Progenitor cell of endocrine pancreas (in vitro differentiated cells): ENCODE measurements at regions not wholly inside any gene's neighbourhood (a gene's known extent, or its start where the extent isn't known, plus 50 kb on each side); places are given as distances from the start of the nearest gene placed in this dataset.
A peak's percentile ranks its signal among the peaks of the same experiment; 100 is the strongest.

ENCODE experiments used
- DNase-seq: peaks from one replicate; pipeline ENCODE4 v3.0.0; 2021; ENCODE audit warnings: low spot score; ENCODE audit not compliant: unreplicated experiment
- H3K27ac Mint-ChIP-seq: 2 replicates; pipeline ENCODE4 v1.8.0; 2021; ENCODE audit warnings: mild to moderate bottlenecking, moderate library complexity, mixed read lengths
- H3K27me3 Mint-ChIP-seq: 2 replicates; pipeline ENCODE4 v1.8.0; 2021; ENCODE audit warnings: mixed read lengths
- H3K36me3 Mint-ChIP-seq: 2 replicates; pipeline ENCODE4 v1.8.0; 2022; ENCODE audit warnings: mixed read lengths; ENCODE audit not compliant: insufficient read depth
- H3K4me1 Mint-ChIP-seq: 2 replicates; pipeline ENCODE4 v1.8.0; 2021; ENCODE audit warnings: low read depth, mixed read lengths
- H3K4me3 Mint-ChIP-seq: 2 replicates; pipeline ENCODE4 v1.8.0; 2021; ENCODE audit warnings: low read depth, mild to moderate bottlenecking, moderate library complexity, mixed read lengths
- H3K9me3 Mint-ChIP-seq: 2 replicates; pipeline ENCODE4 v1.8.0; 2021; ENCODE audit warnings: low read depth, mixed read lengths
- CTCF ChIP-seq: fragments of 200-600 bp; sonication (generic); IDR thresholded peaks from one replicate; pipeline ENCODE4 v1.5.0; 2021; ENCODE audit warnings: antibody characterized with exemption, mild to moderate bottlenecking; ENCODE audit not compliant: unreplicated experiment

- TF ChIP-seq CTCF = no peak
- no peak for DNase-seq
Observed at GRCh38 chr2:59184276-59185020, 943.3 kb upstream of the FANCL start.

GRCh38 chr2:59183070-59183469, 941.9 kb upstream of the FANCL start:
- H3K36me3 Mint-ChIP-seq = no peaks in the 10 kb centered on the region
- H3K27me3 Mint-ChIP-seq = no peaks in the 10 kb centered on the region
- H3K9me3 Mint-ChIP-seq = no peaks in the 10 kb centered on the region

More at GRCh38 chr2:59184276-59185020, 943.3 kb upstream of the FANCL start:
- Mint-ChIP-seq H3K27me3 (peaks cover 3% of the 10 kb centered on the region), H3K36me3 (no peaks in the 10 kb centered on the region), H3K4me3 (no peak overlapping the region), H3K4me1 (peaks cover 10% of the 10 kb centered on the region), H3K9me3 (no peaks in the 10 kb centered on the region), H3K27ac (peak overlapping the region; percentile 44)

GRCh38 chr2:59182249-59182648, 941.1 kb upstream of the FANCL start:
- no peaks in the 10 kb centered on the region for H3K27me3 Mint-ChIP-seq
- peak; percentile 65 for TF ChIP-seq CTCF
- no peak overlapping the region for H3K4me3 Mint-ChIP-seq
- no peak for DNase-seq
- no peaks in the 10 kb centered on the region for H3K9me3 Mint-ChIP-seq
- H3K36me3 Mint-ChIP-seq = no peaks in the 10 kb centered on the region
- peaks cover 10% of the 10 kb centered on the region for H3K4me1 Mint-ChIP-seq
- no peak overlapping the region for H3K27ac Mint-ChIP-seq

More at GRCh38 chr2:59183070-59183469, 941.9 kb upstream of the FANCL start:
- Mint-ChIP-seq H3K27ac (no peak overlapping the region), H3K4me1 (peaks cover 10% of the 10 kb centered on the region), H3K4me3 (no peak overlapping the region)
- TF ChIP-seq CTCF = no peak
- no peak for DNase-seq

- no peak overlapping the region for H3K27ac Mint-ChIP-seq
- H3K9me3 Mint-ChIP-seq = no peaks in the 10 kb centered on the region
- no peaks in the 10 kb centered on the region for H3K27me3 Mint-ChIP-seq
- H3K36me3 Mint-ChIP-seq = no peaks in the 10 kb centered on the region
- no peak for TF ChIP-seq CTCF
- DNase-seq = no peak
- peaks cover 10% of the 10 kb centered on the region for H3K4me1 Mint-ChIP-seq
- no peak overlapping the region for H3K4me3 Mint-ChIP-seq
Observed at GRCh38 chr2:59181347-59181746, 940.2 kb upstream of the FANCL start.

GRCh38 chr2:59180621-59181020, 939.5 kb upstream of the FANCL start:
- H3K27ac Mint-ChIP-seq = no peak overlapping the region
- H3K9me3 Mint-ChIP-seq = no peaks in the 10 kb centered on the region
- H3K4me1 Mint-ChIP-seq = peaks cover 10% of the 10 kb centered on the region
- no peaks in the 10 kb centered on the region for H3K27me3 Mint-ChIP-seq
- H3K36me3 Mint-ChIP-seq = no peaks in the 10 kb centered on the region
- H3K4me3 Mint-ChIP-seq = no peak overlapping the region
- no peak for TF ChIP-seq CTCF
- no peak for DNase-seq
